ENCODE measurements at regions not wholly inside any gene's neighbourhood (a gene's known extent, or its start where the extent isn't known, plus 50 kb on each side); places are given as distances from the start of the nearest gene placed in this dataset.
"Not testable (repeated sequence)": the region's sequence is repeated elsewhere in the genome, so short reads cannot be mapped to it uniquely, and the experiment has no call there.

GRCh38 chr16:82302042-82302727 is 132.2 kb upstream of the MPHOSPH6 start:
- in situ Hi-C loops (cut with MboI; ENCODE audit: low sequenced_read_pairs): no loop called here

- in situ Hi-C loops (cut with MboI; ENCODE audit: low sequenced_read_pairs): no loop called here
Measured at GRCh38 chr16:82301146-82301755, 131.2 kb upstream of the MPHOSPH6 start.

GRCh38 chr16:82300374-82300951 is 130.4 kb upstream of the MPHOSPH6 start:
- in situ Hi-C loops (cut with MboI; ENCODE audit: low sequenced_read_pairs): no loop called here

- in situ Hi-C loops (cut with MboI; ENCODE audit: low sequenced_read_pairs): no loop called here
Measured at GRCh38 chr16:82298472-82298871, 128.4 kb upstream of the MPHOSPH6 start.

- in situ Hi-C loops (cut with MboI; ENCODE audit: low sequenced_read_pairs): no loop called here
Measured at GRCh38 chr16:82295290-82296201, 125.5 kb upstream of the MPHOSPH6 start.

- in situ Hi-C loops (cut with MboI; ENCODE audit: low sequenced_read_pairs): no loop called here
Measured at GRCh38 chr16:82293671-82294070, 123.6 kb upstream of the MPHOSPH6 start.

- in situ Hi-C loops (cut with MboI; ENCODE audit: low sequenced_read_pairs): no loop called here
Measured at GRCh38 chr16:82287937-82288336, 117.9 kb upstream of the MPHOSPH6 start.

GRCh38 chr16:82282662-82283061 is 112.6 kb upstream of the MPHOSPH6 start:
- in situ Hi-C loops (cut with MboI; ENCODE audit: low sequenced_read_pairs): no loop called here

- in situ Hi-C loops (cut with MboI; ENCODE audit: low sequenced_read_pairs): no loop called here
Measured at GRCh38 chr16:82281544-82281943, 111.5 kb upstream of the MPHOSPH6 start.

GRCh38 chr16:82280867-82281266 is 110.8 kb upstream of the MPHOSPH6 start:
- in situ Hi-C loops (cut with MboI; ENCODE audit: low sequenced_read_pairs): no loop called here

GRCh38 chr16:82275349-82275748 is 105.3 kb upstream of the MPHOSPH6 start:
- in situ Hi-C loops (cut with MboI; ENCODE audit: low sequenced_read_pairs): not testable (repeated sequence)

- in situ Hi-C loops (cut with MboI; ENCODE audit: low sequenced_read_pairs): no loop called here
Measured at GRCh38 chr16:82271636-82272035, 101.6 kb upstream of the MPHOSPH6 start.

GRCh38 chr16:82267675-82268074 is 97.7 kb upstream of the MPHOSPH6 start:
- in situ Hi-C loops (cut with MboI; ENCODE audit: low sequenced_read_pairs): not testable (repeated sequence)

GRCh38 chr16:82265809-82266208 is 95.8 kb upstream of the MPHOSPH6 start:
- in situ Hi-C loops (cut with MboI; ENCODE audit: low sequenced_read_pairs): no loop called here

GRCh38 chr16:82264756-82265155 is 94.7 kb upstream of the MPHOSPH6 start:
- in situ Hi-C loops (cut with MboI; ENCODE audit: low sequenced_read_pairs): no loop called here

- in situ Hi-C loops (cut with MboI; ENCODE audit: low sequenced_read_pairs): no loop called here
Measured at GRCh38 chr16:82263521-82264143, 93.6 kb upstream of the MPHOSPH6 start.

GRCh38 chr16:82262244-82262643 is 92.2 kb upstream of the MPHOSPH6 start:
- in situ Hi-C loops (cut with MboI; ENCODE audit: low sequenced_read_pairs): no loop called here

- in situ Hi-C loops (cut with MboI; ENCODE audit: low sequenced_read_pairs): no loop called here
Measured at GRCh38 chr16:82260212-82260795, 90.3 kb upstream of the MPHOSPH6 start.

- in situ Hi-C loops (cut with MboI; ENCODE audit: low sequenced_read_pairs): no loop called here
Measured at GRCh38 chr16:82259731-82260130, 89.7 kb upstream of the MPHOSPH6 start.

GRCh38 chr16:82257990-82258389 is 88.0 kb upstream of the MPHOSPH6 start:
- in situ Hi-C loops (cut with MboI; ENCODE audit: low sequenced_read_pairs): no loop called here
